ENCODE measurements at regions not wholly inside any gene's neighbourhood (a gene's known extent, or its start where the extent isn't known, plus 50 kb on each side); places are given as distances from the start of the nearest gene placed in this dataset.

GRCh38 chr6:92047860-92048259 lies 1371.5 kb downstream of the EPHA7 start:
- in situ Hi-C loops (cut with MboI; ENCODE audit: low sequenced_read_pairs, unreplicated experiment), result no loop called here
- no peak for DNase-seq (ENCODE audit: low spot score)
- TF ChIP-seq, protein P1, sequence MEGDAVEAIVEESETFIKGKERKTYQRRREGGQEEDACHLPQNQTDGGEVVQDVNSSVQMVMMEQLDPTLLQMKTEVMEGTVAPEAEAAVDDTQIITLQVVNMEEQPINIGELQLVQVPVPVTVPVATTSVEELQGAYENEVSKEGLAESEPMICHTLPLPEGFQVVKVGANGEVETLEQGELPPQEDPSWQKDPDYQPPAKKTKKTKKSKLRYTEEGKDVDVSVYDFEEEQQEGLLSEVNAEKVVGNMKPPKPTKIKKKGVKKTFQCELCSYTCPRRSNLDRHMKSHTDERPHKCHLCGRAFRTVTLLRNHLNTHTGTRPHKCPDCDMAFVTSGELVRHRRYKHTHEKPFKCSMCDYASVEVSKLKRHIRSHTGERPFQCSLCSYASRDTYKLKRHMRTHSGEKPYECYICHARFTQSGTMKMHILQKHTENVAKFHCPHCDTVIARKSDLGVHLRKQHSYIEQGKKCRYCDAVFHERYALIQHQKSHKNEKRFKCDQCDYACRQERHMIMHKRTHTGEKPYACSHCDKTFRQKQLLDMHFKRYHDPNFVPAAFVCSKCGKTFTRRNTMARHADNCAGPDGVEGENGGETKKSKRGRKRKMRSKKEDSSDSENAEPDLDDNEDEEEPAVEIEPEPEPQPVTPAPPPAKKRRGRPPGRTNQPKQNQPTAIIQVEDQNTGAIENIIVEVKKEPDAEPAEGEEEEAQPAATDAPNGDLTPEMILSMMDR (IDR thresholded peaks at IDR 0.05; ENCODE audit: borderline replicate concordance, control extremely low read depth, extremely low read depth, insufficient read depth, missing control alignments), result no peak

- TF ChIP-seq, protein P1 (IDR thresholded peaks at IDR 0.05; ENCODE audit: borderline replicate concordance, control extremely low read depth, extremely low read depth, insufficient read depth, missing control alignments), result no peak
- in situ Hi-C loops (cut with MboI; ENCODE audit: low sequenced_read_pairs, unreplicated experiment), result no loop called here
- DNase-seq (ENCODE audit: low spot score), result no peak
These were observed 1372.1 kb downstream of the EPHA7 start for GRCh38 chr6:92047152-92047850.

DNA sequence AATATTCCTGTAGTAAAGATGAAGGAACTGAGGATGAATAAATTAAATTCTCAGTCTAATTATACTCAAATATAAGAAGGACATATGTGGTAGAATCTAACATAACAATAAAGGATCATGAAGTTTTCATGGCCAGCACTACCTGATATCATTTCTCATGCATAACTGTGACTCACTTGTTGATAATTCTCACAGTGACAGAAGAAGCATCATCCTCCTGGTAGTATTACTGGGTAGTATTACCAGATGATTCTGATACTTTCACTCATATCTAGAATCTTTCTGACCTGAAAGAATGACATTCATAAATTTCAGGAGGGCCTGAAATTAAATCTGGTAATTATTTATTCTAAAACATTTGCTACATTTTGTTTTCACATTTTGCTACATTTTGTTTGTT lies 1375.0 kb downstream of the EPHA7 start:
- in situ Hi-C loops (cut with MboI; ENCODE audit: low sequenced_read_pairs, unreplicated experiment), result no loop called here
- TF ChIP-seq, protein P1 (IDR thresholded peaks at IDR 0.05; ENCODE audit: borderline replicate concordance, control extremely low read depth, extremely low read depth, insufficient read depth, missing control alignments), result no peak
- DNase-seq (ENCODE audit: low spot score), result no peak

DNA sequence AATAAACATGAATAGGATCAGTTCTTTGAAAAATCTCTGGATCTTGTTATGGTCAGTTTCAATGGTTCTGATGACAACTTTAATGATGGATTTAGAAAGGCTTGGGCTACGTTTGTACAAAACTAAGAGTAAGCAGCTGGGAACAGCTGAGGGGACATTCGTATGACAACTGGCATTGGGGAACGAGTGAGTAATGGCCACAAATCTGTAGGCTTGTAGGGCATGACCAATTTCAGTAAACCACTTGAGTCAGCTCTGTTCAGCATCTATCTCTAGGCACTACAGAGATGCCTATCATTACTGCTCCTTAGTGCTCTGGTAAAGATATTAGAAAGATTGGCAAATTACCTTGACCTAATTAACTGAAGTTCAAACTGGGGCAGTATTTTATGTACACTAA lies 1375.6 kb downstream of the EPHA7 start:
- DNase-seq (ENCODE audit: low spot score), result no peak
- in situ Hi-C loops (cut with MboI; ENCODE audit: low sequenced_read_pairs, unreplicated experiment), result no loop called here
- TF ChIP-seq, protein P1 (IDR thresholded peaks at IDR 0.05; ENCODE audit: borderline replicate concordance, control extremely low read depth, extremely low read depth, insufficient read depth, missing control alignments), result no peak

GRCh38 chr6:92026878-92027277 lies 1392.5 kb downstream of the EPHA7 start:
- in situ Hi-C loops (cut with MboI; ENCODE audit: low sequenced_read_pairs, unreplicated experiment), result no loop called here
- DNase-seq (ENCODE audit: low spot score), result no peak
- TF ChIP-seq, protein P1 (IDR thresholded peaks at IDR 0.05; ENCODE audit: borderline replicate concordance, control extremely low read depth, extremely low read depth, insufficient read depth, missing control alignments), result no peak

- DNase-seq (ENCODE audit: low spot score), result no peak
- in situ Hi-C loops (cut with MboI; ENCODE audit: low sequenced_read_pairs, unreplicated experiment), result no loop called here
- TF ChIP-seq, protein P1 (IDR thresholded peaks at IDR 0.05; ENCODE audit: borderline replicate concordance, control extremely low read depth, extremely low read depth, insufficient read depth, missing control alignments), result no peak
These were observed 1394.5 kb downstream of the EPHA7 start for GRCh38 chr6:92024881-92025280.

All from GM13976 (cell line).